ENCODE measurements at regions not wholly inside any gene's neighbourhood (a gene's known extent, or its start where the extent isn't known, plus 50 kb on each side); places are given as distances from the start of the nearest gene placed in this dataset.

- no peaks in the 10 kb centered on the region for H3K9me3 Mint-ChIP-seq
- H3K27me3 Mint-ChIP-seq (ENCODE audit: insufficient read depth) = peaks cover 2% of the 10 kb centered on the region
- H3K4me1 Mint-ChIP-seq (ENCODE audit: low read depth) = peaks cover 26% of the 10 kb centered on the region
- DNase-seq = peak; percentile 96
- H3K36me3 Mint-ChIP-seq (ENCODE audit: low read depth) = no peaks in the 10 kb centered on the region
- TF ChIP-seq CTCF (IDR thresholded peaks at IDR 0.05) = peak; percentile 75
- H3K27ac Mint-ChIP-seq = peak overlapping the region; percentile 42; the same call in 1 of the 2 replicates
- no peak overlapping the region for H3K4me3 Mint-ChIP-seq
These were observed 781.4 kb upstream of the TMEM132C start for GRCh38 chr12:127485528-127485927.

- Mint-ChIP-seq H3K9me3 (no peaks in the 10 kb centered on the region), H3K27me3 (ENCODE audit: insufficient read depth) (no peaks in the 10 kb centered on the region; the same call in 1 of the 2 replicates), H3K4me3 (no peak overlapping the region), H3K4me1 (ENCODE audit: low read depth) (peaks cover 26% of the 10 kb centered on the region), H3K27ac (no peak overlapping the region), H3K36me3 (ENCODE audit: low read depth) (no peaks in the 10 kb centered on the region)
- no peak for TF ChIP-seq CTCF (IDR thresholded peaks at IDR 0.05)
- peak; percentile 17 for DNase-seq
These were observed 779.9 kb upstream of the TMEM132C start for GRCh38 chr12:127487031-127487430.

- H3K27ac Mint-ChIP-seq = no peak overlapping the region
- H3K9me3 Mint-ChIP-seq = no peaks in the 10 kb centered on the region
- TF ChIP-seq CTCF (IDR thresholded peaks at IDR 0.05) = no peak
- H3K4me3 Mint-ChIP-seq = no peak overlapping the region
- peaks cover 38% of the 10 kb centered on the region for H3K4me1 Mint-ChIP-seq (ENCODE audit: low read depth)
- H3K36me3 Mint-ChIP-seq (ENCODE audit: low read depth) = no peaks in the 10 kb centered on the region
- no peaks in the 10 kb centered on the region for H3K27me3 Mint-ChIP-seq (ENCODE audit: insufficient read depth)
- DNase-seq = no peak
These were observed 777.9 kb upstream of the TMEM132C start for GRCh38 chr12:127489061-127489460.

- Mint-ChIP-seq H3K36me3 (ENCODE audit: low read depth) (no peaks in the 10 kb centered on the region), H3K9me3 (no peaks in the 10 kb centered on the region), H3K27me3 (ENCODE audit: insufficient read depth) (no peaks in the 10 kb centered on the region; the same call in 1 of the 2 replicates), H3K27ac (no peak overlapping the region), H3K4me3 (no peak overlapping the region), H3K4me1 (ENCODE audit: low read depth) (peaks cover 11% of the 10 kb centered on the region)
- TF ChIP-seq CTCF (IDR thresholded peaks at IDR 0.05) = no peak
- no peak for DNase-seq
These were observed 771.7 kb upstream of the TMEM132C start for GRCh38 chr12:127494961-127495915.

GRCh38 chr12:127496255-127496654, 770.7 kb upstream of the TMEM132C start:
- Mint-ChIP-seq H3K27ac (no peak overlapping the region), H3K36me3 (ENCODE audit: low read depth) (no peaks in the 10 kb centered on the region), H3K4me3 (no peak overlapping the region), H3K4me1 (ENCODE audit: low read depth) (peaks cover 11% of the 10 kb centered on the region), H3K9me3 (no peaks in the 10 kb centered on the region), H3K27me3 (ENCODE audit: insufficient read depth) (no peaks in the 10 kb centered on the region; the same call in 1 of the 2 replicates)
- no peak for DNase-seq
- TF ChIP-seq CTCF (IDR thresholded peaks at IDR 0.05) = no peak
